ENCODE measurements at regions not wholly inside any gene's neighbourhood (a gene's known extent, or its start where the extent isn't known, plus 50 kb on each side); places are given as distances from the start of the nearest gene placed in this dataset.

DNA sequence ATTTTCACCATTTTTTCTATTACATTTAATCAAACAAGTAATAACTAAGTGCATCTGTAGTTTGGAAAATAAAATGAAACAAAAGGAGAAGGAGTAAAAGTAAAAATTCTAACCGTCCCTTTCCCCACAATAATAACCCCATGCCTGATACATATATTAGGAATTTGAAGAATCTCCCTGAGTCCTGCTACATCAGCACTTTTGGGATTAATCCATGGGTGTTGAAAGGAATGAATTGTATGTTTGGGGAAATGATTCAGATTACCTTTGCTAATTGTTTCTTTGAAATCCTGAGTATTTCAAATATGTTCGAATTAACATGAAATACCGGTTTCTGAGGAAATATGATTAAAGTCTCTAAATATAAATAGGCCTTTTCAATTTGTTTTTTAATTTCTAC, 648.0 kb downstream of the CDY2B start:
- Histone ChIP-seq H3K4me3 (ENCODE audit: low read length) (no peak overlapping the region), H3K4me2 (ENCODE audit: low read length) (no peak overlapping the region), H3K9me3 (ENCODE audit: insufficient read depth, low read length) (no peaks in the 10 kb centered on the region), H3K79me2 (ENCODE audit: low read length) (no peaks in the 10 kb centered on the region), H3K9ac (ENCODE audit: low read length) (no peak overlapping the region), H3K36me3 (replicated peaks; ENCODE audit: low read depth, low read length) (no peaks in the 10 kb centered on the region), H4K20me1 (ENCODE audit: insufficient read depth, low read length) (no peaks in the 10 kb centered on the region), H3K27ac (ENCODE audit: low read length) (no peak overlapping the region), H3K27me3 (ENCODE audit: low read depth, low read length) (no peaks in the 10 kb centered on the region), H2AFZ (ENCODE audit: low read depth, low read length) (no peak overlapping the region), H3K4me1 (ENCODE audit: low read length) (no peaks in the 10 kb centered on the region)
- TF ChIP-seq, protein P1, sequence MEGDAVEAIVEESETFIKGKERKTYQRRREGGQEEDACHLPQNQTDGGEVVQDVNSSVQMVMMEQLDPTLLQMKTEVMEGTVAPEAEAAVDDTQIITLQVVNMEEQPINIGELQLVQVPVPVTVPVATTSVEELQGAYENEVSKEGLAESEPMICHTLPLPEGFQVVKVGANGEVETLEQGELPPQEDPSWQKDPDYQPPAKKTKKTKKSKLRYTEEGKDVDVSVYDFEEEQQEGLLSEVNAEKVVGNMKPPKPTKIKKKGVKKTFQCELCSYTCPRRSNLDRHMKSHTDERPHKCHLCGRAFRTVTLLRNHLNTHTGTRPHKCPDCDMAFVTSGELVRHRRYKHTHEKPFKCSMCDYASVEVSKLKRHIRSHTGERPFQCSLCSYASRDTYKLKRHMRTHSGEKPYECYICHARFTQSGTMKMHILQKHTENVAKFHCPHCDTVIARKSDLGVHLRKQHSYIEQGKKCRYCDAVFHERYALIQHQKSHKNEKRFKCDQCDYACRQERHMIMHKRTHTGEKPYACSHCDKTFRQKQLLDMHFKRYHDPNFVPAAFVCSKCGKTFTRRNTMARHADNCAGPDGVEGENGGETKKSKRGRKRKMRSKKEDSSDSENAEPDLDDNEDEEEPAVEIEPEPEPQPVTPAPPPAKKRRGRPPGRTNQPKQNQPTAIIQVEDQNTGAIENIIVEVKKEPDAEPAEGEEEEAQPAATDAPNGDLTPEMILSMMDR (IDR thresholded peaks at IDR 0.05; ENCODE audit: low read depth, low read length) = no peak
- no peak for TF ChIP-seq EZH2phosphoT487 (IDR thresholded peaks at IDR 0.05; ENCODE audit: low read depth)

DNA sequence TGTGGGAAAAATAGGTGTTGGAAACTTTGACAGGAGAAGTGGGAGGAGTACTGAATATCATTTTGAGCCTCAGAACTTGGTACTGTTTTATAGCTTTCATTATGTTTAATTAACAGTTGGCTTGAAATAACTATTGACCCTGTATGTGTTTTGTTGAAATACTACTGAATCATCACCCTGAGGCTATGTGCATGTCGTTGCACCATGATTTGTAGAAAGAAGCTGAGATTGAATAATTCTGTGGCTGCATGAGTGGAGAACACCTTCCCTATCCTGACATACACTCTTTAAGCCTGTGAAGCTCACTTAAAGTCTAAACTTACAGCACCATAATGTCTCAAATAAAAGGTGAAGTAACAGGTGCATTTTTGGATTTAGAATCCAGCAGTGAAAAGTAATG, 656.5 kb downstream of the CDY2B start:
- no peak overlapping the region for H3K27ac ChIP-seq (ENCODE audit: low read length)
- no peak overlapping the region for H3K4me3 ChIP-seq (ENCODE audit: low read length)
- no peaks in the 10 kb centered on the region for H3K9me3 ChIP-seq (ENCODE audit: insufficient read depth, low read length)
- H2AFZ ChIP-seq (ENCODE audit: low read depth, low read length) = no peak overlapping the region
- no peak overlapping the region for H3K9ac ChIP-seq (ENCODE audit: low read length)
- H3K79me2 ChIP-seq (ENCODE audit: low read length) = no peaks in the 10 kb centered on the region
- TF ChIP-seq, protein P1 (IDR thresholded peaks at IDR 0.05; ENCODE audit: low read depth, low read length) = no peak
- no peak for TF ChIP-seq EZH2phosphoT487 (IDR thresholded peaks at IDR 0.05; ENCODE audit: low read depth)
- H3K4me1 ChIP-seq (ENCODE audit: low read length) = no peaks in the 10 kb centered on the region
- no peaks in the 10 kb centered on the region for H3K36me3 ChIP-seq (replicated peaks; ENCODE audit: low read depth, low read length)
- no peak overlapping the region for H3K4me2 ChIP-seq (ENCODE audit: low read length)
- no peaks in the 10 kb centered on the region for H4K20me1 ChIP-seq (ENCODE audit: insufficient read depth, low read length)
- H3K27me3 ChIP-seq (ENCODE audit: low read depth, low read length) = no peaks in the 10 kb centered on the region

DNA sequence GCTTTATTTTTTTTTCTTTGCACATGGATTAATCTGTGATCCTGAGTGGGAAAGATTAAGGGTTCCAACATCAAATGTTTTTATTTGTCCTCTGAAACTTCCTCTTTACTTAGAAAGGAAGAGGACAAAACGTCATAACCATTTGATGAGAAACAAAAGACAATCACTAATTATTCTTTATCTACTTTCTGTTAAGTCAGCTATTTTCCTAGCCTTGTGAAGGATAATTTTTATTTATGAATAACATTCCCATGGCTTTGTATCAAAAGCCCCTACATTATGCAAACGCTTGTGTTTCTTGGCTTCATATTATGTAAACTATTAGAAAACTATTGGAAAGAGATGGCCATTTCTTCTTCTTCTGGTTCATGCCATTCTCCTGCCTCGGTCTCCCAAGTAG, 677.6 kb downstream of the CDY2B start:
- Histone ChIP-seq H3K9ac (ENCODE audit: low read length) (no peak overlapping the region), H3K4me3 (ENCODE audit: low read length) (no peak overlapping the region), H4K20me1 (ENCODE audit: insufficient read depth, low read length) (no peaks in the 10 kb centered on the region), H3K36me3 (replicated peaks; ENCODE audit: low read depth, low read length) (no peaks in the 10 kb centered on the region), H3K4me1 (ENCODE audit: low read length) (no peaks in the 10 kb centered on the region), H2AFZ (ENCODE audit: low read depth, low read length) (no peak overlapping the region), H3K4me2 (ENCODE audit: low read length) (no peak overlapping the region), H3K27ac (ENCODE audit: low read length) (no peak overlapping the region), H3K9me3 (ENCODE audit: insufficient read depth, low read length) (no peaks in the 10 kb centered on the region), H3K27me3 (ENCODE audit: low read depth, low read length) (no peaks in the 10 kb centered on the region), H3K79me2 (ENCODE audit: low read length) (no peaks in the 10 kb centered on the region)
- TF ChIP-seq, protein P1 (IDR thresholded peaks at IDR 0.05; ENCODE audit: low read depth, low read length) = no peak
- no peak for TF ChIP-seq EZH2phosphoT487 (IDR thresholded peaks at IDR 0.05; ENCODE audit: low read depth)

DNA sequence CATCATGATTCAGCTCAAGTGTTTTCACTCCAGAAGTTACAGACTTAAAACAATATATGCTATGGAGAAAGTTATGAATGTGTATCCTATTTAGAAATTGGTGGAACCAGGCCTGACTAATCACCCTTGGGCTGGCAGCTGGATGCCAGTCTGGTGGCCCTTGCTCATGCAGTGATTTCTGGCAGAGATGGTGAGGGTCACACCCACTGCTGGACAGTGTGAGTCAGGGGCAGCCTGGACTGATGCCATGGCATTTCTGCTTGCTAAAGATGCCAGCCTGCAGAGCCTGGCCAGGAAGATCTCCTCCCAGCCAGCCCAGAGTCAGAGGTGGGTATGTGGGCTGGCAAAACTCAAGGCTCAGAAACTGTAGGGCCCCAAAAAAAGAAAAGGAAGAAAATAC, 695.7 kb downstream of the CDY2B start:
- H3K4me3 ChIP-seq (ENCODE audit: low read length) = no peak overlapping the region
- no peaks in the 10 kb centered on the region for H3K27me3 ChIP-seq (ENCODE audit: low read depth, low read length)
- no peak overlapping the region for H3K27ac ChIP-seq (ENCODE audit: low read length)
- peaks cover 6% of the 10 kb centered on the region for H3K4me1 ChIP-seq (ENCODE audit: low read length)
- H3K36me3 ChIP-seq (replicated peaks; ENCODE audit: low read depth, low read length) = no peaks in the 10 kb centered on the region
- H3K9ac ChIP-seq (ENCODE audit: low read length) = no peak overlapping the region
- no peak overlapping the region for H3K4me2 ChIP-seq (ENCODE audit: low read length)
- no peaks in the 10 kb centered on the region for H3K79me2 ChIP-seq (ENCODE audit: low read length)
- no peak for TF ChIP-seq EZH2phosphoT487 (IDR thresholded peaks at IDR 0.05; ENCODE audit: low read depth)
- TF ChIP-seq, protein P1 (IDR thresholded peaks at IDR 0.05; ENCODE audit: low read depth, low read length) = no peak
- H2AFZ ChIP-seq (ENCODE audit: low read depth, low read length) = no peak overlapping the region
- no peaks in the 10 kb centered on the region for H4K20me1 ChIP-seq (ENCODE audit: insufficient read depth, low read length)
- no peaks in the 10 kb centered on the region for H3K9me3 ChIP-seq (ENCODE audit: insufficient read depth, low read length)

Data from OCI-LY3 (cell line).